ENCODE measurements at regions not wholly inside any gene's neighbourhood (a gene's known extent, or its start where the extent isn't known, plus 50 kb on each side); places are given as distances from the start of the nearest gene placed in this dataset.

DNA sequence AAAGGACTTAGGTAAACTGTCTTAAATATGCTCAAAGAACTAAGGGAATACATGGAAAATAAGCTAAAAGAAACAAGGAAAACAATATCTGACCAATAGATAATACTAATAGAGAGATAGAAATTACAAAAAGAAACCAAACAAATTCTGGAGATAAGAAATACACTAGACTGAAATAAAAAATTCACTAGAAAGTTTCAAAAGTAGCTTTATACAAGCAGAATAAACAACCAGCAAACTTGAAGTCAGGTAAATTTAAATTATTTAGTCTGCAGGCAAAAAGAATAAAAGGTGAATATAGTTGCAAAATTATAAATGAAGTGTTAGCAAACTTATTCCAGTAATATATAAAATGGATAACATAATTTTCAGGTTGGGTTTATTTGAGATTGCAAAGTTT lies 760.9 kb upstream of the INTU start:
- Histone ChIP-seq H4K20me1 (ENCODE audit: control insufficient read depth, insufficient read depth, low read depth, low read length) (no peaks in the 10 kb centered on the region), H3K27me3 (ENCODE audit: control insufficient read depth, low read length) (no peaks in the 10 kb centered on the region), H3K79me2 (ENCODE audit: control insufficient read depth, low read length) (no peaks in the 10 kb centered on the region), H3K9me2 (replicated peaks; ENCODE audit: control insufficient read depth, low read length) (no peaks in the 10 kb centered on the region), H3K4me3 (ENCODE audit: low read length) (no peak overlapping the region), H3K4me2 (ENCODE audit: low read length) (no peak overlapping the region), H3F3A (ENCODE audit: control insufficient read depth, insufficient read depth) (no peaks in the 10 kb centered on the region), H3K4me1 (ENCODE audit: control insufficient read depth, low read length) (peaks cover 7% of the 10 kb centered on the region), H3K9me3 (ENCODE audit: control insufficient read depth, insufficient read depth, low read length) (peaks cover 7% of the 10 kb centered on the region; the same call in 1 of the 2 replicates), H3K36me3 (ENCODE audit: control insufficient read depth, low read length) (no peaks in the 10 kb centered on the region), H3K27ac (ENCODE audit: low read depth, low read length) (no peak overlapping the region)
- TF ChIP-seq, protein P1, sequence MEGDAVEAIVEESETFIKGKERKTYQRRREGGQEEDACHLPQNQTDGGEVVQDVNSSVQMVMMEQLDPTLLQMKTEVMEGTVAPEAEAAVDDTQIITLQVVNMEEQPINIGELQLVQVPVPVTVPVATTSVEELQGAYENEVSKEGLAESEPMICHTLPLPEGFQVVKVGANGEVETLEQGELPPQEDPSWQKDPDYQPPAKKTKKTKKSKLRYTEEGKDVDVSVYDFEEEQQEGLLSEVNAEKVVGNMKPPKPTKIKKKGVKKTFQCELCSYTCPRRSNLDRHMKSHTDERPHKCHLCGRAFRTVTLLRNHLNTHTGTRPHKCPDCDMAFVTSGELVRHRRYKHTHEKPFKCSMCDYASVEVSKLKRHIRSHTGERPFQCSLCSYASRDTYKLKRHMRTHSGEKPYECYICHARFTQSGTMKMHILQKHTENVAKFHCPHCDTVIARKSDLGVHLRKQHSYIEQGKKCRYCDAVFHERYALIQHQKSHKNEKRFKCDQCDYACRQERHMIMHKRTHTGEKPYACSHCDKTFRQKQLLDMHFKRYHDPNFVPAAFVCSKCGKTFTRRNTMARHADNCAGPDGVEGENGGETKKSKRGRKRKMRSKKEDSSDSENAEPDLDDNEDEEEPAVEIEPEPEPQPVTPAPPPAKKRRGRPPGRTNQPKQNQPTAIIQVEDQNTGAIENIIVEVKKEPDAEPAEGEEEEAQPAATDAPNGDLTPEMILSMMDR (IDR thresholded peaks at IDR 0.05; ENCODE audit: low read depth, low read length, poor library complexity, severe bottlenecking) = no peak
- no peak for TF ChIP-seq EZH2phosphoT487 (IDR thresholded peaks at IDR 0.05; ENCODE audit: borderline replicate concordance, low read length)

DNA sequence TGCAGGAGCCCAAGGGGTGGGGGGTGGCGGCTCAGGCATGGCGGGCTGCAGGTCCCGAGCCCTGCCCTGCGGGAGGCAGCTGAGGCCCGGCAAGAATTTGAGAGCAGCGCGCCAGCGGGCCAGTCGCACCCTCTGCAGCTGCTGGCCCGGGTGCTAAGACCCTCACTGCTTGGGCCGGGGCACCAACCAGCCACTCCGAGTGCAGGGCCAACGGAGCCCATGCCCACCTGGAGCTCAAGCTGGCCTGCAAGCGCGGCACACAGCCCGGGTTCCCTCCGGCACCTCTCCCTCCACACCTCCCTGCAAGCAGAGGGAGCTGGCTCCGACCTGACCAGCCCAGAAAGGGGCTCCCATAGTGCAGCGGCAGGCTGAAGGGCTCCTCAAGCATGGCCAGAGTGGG lies 758.2 kb upstream of the INTU start:
- H3F3A ChIP-seq (ENCODE audit: control insufficient read depth, insufficient read depth) = no peaks in the 10 kb centered on the region
- H3K9me3 ChIP-seq (ENCODE audit: control insufficient read depth, insufficient read depth, low read length) = peaks cover 7% of the 10 kb centered on the region; the same call in 1 of the 2 replicates
- no peak overlapping the region for H3K4me2 ChIP-seq (ENCODE audit: low read length)
- no peaks in the 10 kb centered on the region for H4K20me1 ChIP-seq (ENCODE audit: control insufficient read depth, insufficient read depth, low read depth, low read length)
- peaks cover 7% of the 10 kb centered on the region for H3K4me1 ChIP-seq (ENCODE audit: control insufficient read depth, low read length)
- H3K4me3 ChIP-seq (ENCODE audit: low read length) = no peak overlapping the region
- no peak overlapping the region for H3K27ac ChIP-seq (ENCODE audit: low read depth, low read length)
- no peaks in the 10 kb centered on the region for H3K9me2 ChIP-seq (replicated peaks; ENCODE audit: control insufficient read depth, low read length)
- no peaks in the 10 kb centered on the region for H3K27me3 ChIP-seq (ENCODE audit: control insufficient read depth, low read length)
- no peaks in the 10 kb centered on the region for H3K79me2 ChIP-seq (ENCODE audit: control insufficient read depth, low read length)
- no peaks in the 10 kb centered on the region for H3K36me3 ChIP-seq (ENCODE audit: control insufficient read depth, low read length)
- TF ChIP-seq, protein P1 (IDR thresholded peaks at IDR 0.05; ENCODE audit: low read depth, low read length, poor library complexity, severe bottlenecking) = no peak
- no peak for TF ChIP-seq EZH2phosphoT487 (IDR thresholded peaks at IDR 0.05; ENCODE audit: borderline replicate concordance, low read length)

DNA sequence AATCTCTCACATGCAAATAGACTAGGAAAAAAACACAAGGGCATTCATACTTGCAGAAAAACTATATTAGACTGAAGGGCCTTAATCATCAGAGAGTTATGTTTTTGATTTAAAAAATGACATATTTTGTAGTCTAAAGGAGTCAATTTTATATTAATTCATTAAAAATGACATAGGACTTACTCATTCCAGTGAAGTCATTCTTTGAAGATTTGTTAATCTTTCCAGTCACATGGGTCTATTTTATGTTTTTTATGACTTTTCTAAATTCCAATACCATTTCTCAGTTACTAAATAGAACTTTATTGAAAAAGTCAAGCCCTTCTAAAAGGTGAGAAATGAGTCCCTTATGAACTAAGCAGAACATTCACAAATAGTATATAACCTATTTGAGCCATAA lies 743.8 kb upstream of the INTU start:
- H3K36me3 ChIP-seq (ENCODE audit: control insufficient read depth, low read length) = no peaks in the 10 kb centered on the region
- no peak overlapping the region for H3K4me2 ChIP-seq (ENCODE audit: low read length)
- H4K20me1 ChIP-seq (ENCODE audit: control insufficient read depth, insufficient read depth, low read depth, low read length) = no peaks in the 10 kb centered on the region
- no peak overlapping the region for H3K27ac ChIP-seq (ENCODE audit: low read depth, low read length)
- no peak for TF ChIP-seq EZH2phosphoT487 (IDR thresholded peaks at IDR 0.05; ENCODE audit: borderline replicate concordance, low read length)
- TF ChIP-seq, protein P1 (IDR thresholded peaks at IDR 0.05; ENCODE audit: low read depth, low read length, poor library complexity, severe bottlenecking) = no peak
- no peaks in the 10 kb centered on the region for H3K9me3 ChIP-seq (ENCODE audit: control insufficient read depth, insufficient read depth, low read length)
- H3K4me3 ChIP-seq (ENCODE audit: low read length) = no peak overlapping the region
- no peaks in the 10 kb centered on the region for H3K9me2 ChIP-seq (replicated peaks; ENCODE audit: control insufficient read depth, low read length)
- H3F3A ChIP-seq (ENCODE audit: control insufficient read depth, insufficient read depth) = no peaks in the 10 kb centered on the region
- no peaks in the 10 kb centered on the region for H3K4me1 ChIP-seq (ENCODE audit: control insufficient read depth, low read length)
- no peaks in the 10 kb centered on the region for H3K79me2 ChIP-seq (ENCODE audit: control insufficient read depth, low read length)
- H3K27me3 ChIP-seq (ENCODE audit: control insufficient read depth, low read length) = no peaks in the 10 kb centered on the region; the same call in 1 of the 2 replicates
